H1 (cell line): ENCODE measurements at regions not wholly inside any gene's neighbourhood (a gene's known extent, or its start where the extent isn't known, plus 50 kb on each side); places are given as distances from the start of the nearest gene placed in this dataset.

ENCODE experiments used
- CTCF ChIA-PET: fragments of 300-600 bp; sonication (Branson Sonifier 250); formaldehyde crosslinking; loops from one replicate; lab custom pipeline; 2021; ENCODE audit not compliant: partially characterized antibody; lab: Charles Lee
- POLR2A ChIA-PET: fragments of 300-600 bp; sonication (Branson Sonifier 250); formaldehyde crosslinking; loops from one replicate; lab custom pipeline; 2021; ENCODE audit warnings: inconsistent platforms; ENCODE audit not compliant: partially characterized antibody; lab: Charles Lee
- DNase-seq, 2 experiments: peaks; one replicate each; pipeline versions ENCODE4 v3.0.0 to v3.0.0-alpha.2; 2010 to 2022; ENCODE audit warnings: low spot score in 2 of 2, low read depth in 1 of 2, mixed read lengths in 1 of 2
- FAIRE-seq: peaks from 2 replicates; lab custom pipeline; 2011; peaks lifted over from hg19 to GRCh38; lab: Jason Lieb, UNC
- H2AFZ ChIP-seq: 2 replicates; pipeline ENCODE4 v1.8.1; 2012; ENCODE audit warnings: low read length, inconsistent platforms
- H2AK5ac ChIP-seq: 2 replicates; pipeline ENCODE4 v1.6.1; 2013; ENCODE audit warnings: low read depth, low read length
- H2BK120ac ChIP-seq: replicated peaks from 2 replicates; pipeline ENCODE3; 2013; ENCODE audit warnings: low read depth, low read length, inconsistent platforms
- H2BK12ac ChIP-seq: 2 replicates; pipeline ENCODE4 v1.6.1; 2013; ENCODE audit warnings: low read depth, low read length
- H2BK15ac ChIP-seq: 2 replicates; pipeline ENCODE4 v1.6.1; 2013; ENCODE audit warnings: low read length
- H2BK20ac ChIP-seq: 2 replicates; pipeline ENCODE4 v1.6.1; 2013; ENCODE audit warnings: low read length
- H2BK5ac ChIP-seq: 2 replicates; pipeline ENCODE4 v1.6.1; 2013; ENCODE audit warnings: low read depth, low read length
- H3K14ac ChIP-seq: 2 replicates; pipeline ENCODE4 v1.6.1; 2013; ENCODE audit warnings: inconsistent platforms; ENCODE audit not compliant: insufficient read length
- H3K18ac ChIP-seq: 2 replicates; pipeline ENCODE4 v1.6.1; 2013; ENCODE audit warnings: low read length; ENCODE audit errors: extremely low read depth
- H3K23ac ChIP-seq: 2 replicates; pipeline ENCODE4 v1.6.1; 2013; ENCODE audit warnings: inconsistent platforms; ENCODE audit not compliant: insufficient read length
- H3K23me2 ChIP-seq: 2 replicates; pipeline ENCODE4 v1.6.1; 2013; ENCODE audit warnings: low read depth, low read length
- H3K27ac ChIP-seq: 2 replicates; pipeline ENCODE4 v1.6.1; 2011; ENCODE audit warnings: low read depth, low read length, inconsistent platforms
- H3K27me3 ChIP-seq, 4 experiments: replicated peaks in 1 of 4; 1 replicate in 1 of 4; 2 replicates in 3 of 4; pipeline versions ENCODE4 v1.6.1 to v1.8.1; 2011 to 2013; ENCODE audit warnings: low read length in 3 of 4, mild to moderate bottlenecking in 3 of 4, inconsistent platforms in 2 of 4, mixed read lengths in 2 of 4, moderate library complexity in 1 of 4; ENCODE audit not compliant: control insufficient read depth in 3 of 4, insufficient read depth in 3 of 4; ENCODE audit errors: extremely low read depth in 1 of 4
- H3K36me3 ChIP-seq, 4 experiments: 2 replicates each; pipeline versions ENCODE4 v1.6.1 to v1.8.1; 2011 to 2013; ENCODE audit warnings: mild to moderate bottlenecking in 4 of 4, low read length in 3 of 4, moderate library complexity in 2 of 4, control low read depth in 1 of 4, inconsistent platforms in 1 of 4; ENCODE audit not compliant: insufficient read depth in 4 of 4, control insufficient read depth in 2 of 4
- H3K4ac ChIP-seq: replicated peaks from 2 replicates; pipeline ENCODE3; 2013; ENCODE audit warnings: low read length, low read depth, mixed read lengths, inconsistent platforms; ENCODE audit not compliant: insufficient read length
- H3K4me1 ChIP-seq, 4 experiments: replicated peaks in 1 of 4; 1 replicate in 1 of 4; 2 replicates in 3 of 4; pipeline versions ENCODE4 v1.6.1 to v1.8.1; 2011 to 2013; ENCODE audit warnings: low read length in 3 of 4, inconsistent platforms in 2 of 4, mixed read lengths in 1 of 4; ENCODE audit not compliant: insufficient read depth in 4 of 4, control insufficient read depth in 3 of 4
- H3K4me2 ChIP-seq, 2 experiments: 2 replicates each; pipeline versions ENCODE4 v1.6.1 to v1.8.1; 2011 to 2013; ENCODE audit warnings: low read depth in 2 of 2, low read length in 2 of 2, control low read depth in 1 of 2, inconsistent platforms in 1 of 2, mild to moderate bottlenecking in 1 of 2; ENCODE audit not compliant: insufficient read depth in 1 of 2
- H3K4me3 ChIP-seq, 4 experiments: fragments of 200-600, 300-600 bp in 1 of 4; sonication (generic), shearing (Covaris generic), sonication (Bioruptor Twin) in 1 of 4; 2 replicates each; pipeline versions ENCODE4 v1.5.1 to v1.8.1; 2011 to 2016; ENCODE audit warnings: low read length in 4 of 4, low read depth in 3 of 4, control low read depth in 2 of 4, inconsistent platforms in 2 of 4, mild to moderate bottlenecking in 2 of 4, mixed read lengths in 1 of 4, moderate library complexity in 1 of 4; ENCODE audit not compliant: insufficient read depth in 2 of 4; ENCODE audit errors: extremely low read depth in 1 of 4
- H3K56ac ChIP-seq: replicated peaks from 2 replicates; pipeline ENCODE3; 2013; ENCODE audit warnings: low read depth, mild to moderate bottlenecking, mixed read lengths, low read length, inconsistent platforms; ENCODE audit not compliant: insufficient read length
- H3K79me1 ChIP-seq: 2 replicates; pipeline ENCODE4 v1.6.1; 2013; ENCODE audit warnings: low read depth, low read length, control low read depth
- H3K79me2 ChIP-seq, 2 experiments: 2 replicates each; pipeline versions ENCODE4 v1.6.1 to v1.8.1; 2012 to 2013; ENCODE audit warnings: low read length in 2 of 2, mild to moderate bottlenecking in 2 of 2, inconsistent platforms in 1 of 2; ENCODE audit not compliant: insufficient read depth in 2 of 2, control insufficient read depth in 1 of 2
- H3K9ac ChIP-seq, 4 experiments: replicated peaks in 1 of 4; 1 replicate in 1 of 4; 2 replicates in 3 of 4; pipeline versions ENCODE4 v1.6.1 to v1.8.1; 2011 to 2013; ENCODE audit warnings: low read depth in 3 of 4, low read length in 3 of 4, control low read depth in 2 of 4, mild to moderate bottlenecking in 2 of 4, moderate library complexity in 2 of 4, inconsistent platforms in 1 of 4; ENCODE audit errors: extremely low read depth in 1 of 4
- H3K9me3 ChIP-seq, 2 experiments: 2 replicates each; pipeline versions ENCODE4 v1.6.1 to v1.8.1; 2012 to 2013; ENCODE audit warnings: mild to moderate bottlenecking in 2 of 2, moderate library complexity in 2 of 2, control low read depth in 1 of 2, inconsistent platforms in 1 of 2, low read depth in 1 of 2, low read length in 1 of 2, mixed read lengths in 1 of 2; ENCODE audit not compliant: insufficient read depth in 2 of 2
- H4K20me1 ChIP-seq, 2 experiments: replicated peaks in 1 of 2; 2 replicates each; pipeline versions ENCODE3 to v1.8.1; 2011 to 2013; ENCODE audit warnings: inconsistent platforms in 2 of 2, low read length in 2 of 2, mild to moderate bottlenecking in 1 of 2; ENCODE audit not compliant: insufficient read depth in 2 of 2, control insufficient read depth in 1 of 2
- H4K5ac ChIP-seq: 2 replicates; pipeline ENCODE4 v1.6.1; 2013; ENCODE audit warnings: low read length, low read depth, mixed read lengths, inconsistent platforms; ENCODE audit not compliant: insufficient read length
- H4K8ac ChIP-seq: 2 replicates; pipeline ENCODE4 v1.8.0; 2013; ENCODE audit warnings: mild to moderate bottlenecking, moderate library complexity, low read length, inconsistent platforms; ENCODE audit not compliant: insufficient read depth; ENCODE audit errors: extremely low read depth
- H4K91ac ChIP-seq: replicated peaks from 2 replicates; pipeline ENCODE3; 2013; ENCODE audit warnings: low read length, mixed read lengths, inconsistent platforms; ENCODE audit not compliant: insufficient read length
- HDAC2 ChIP-seq, 2 experiments: fragments of 300-600 bp in 1 of 2; sonication (generic) in 1 of 2; IDR thresholded peaks; 2 replicates each; pipeline ENCODE4 v1.6.1; 2011 to 2012; ENCODE audit warnings: low read depth in 2 of 2, low read length in 2 of 2, mild to moderate bottlenecking in 2 of 2, moderate library complexity in 2 of 2, borderline replicate concordance in 1 of 2, inconsistent platforms in 1 of 2
- TEAD4 ChIP-seq: IDR thresholded peaks from 2 replicates; pipeline ENCODE4 v1.6.1; 2012; ENCODE audit warnings: low read depth, low read length, inconsistent platforms, mixed read lengths

- Histone ChIP-seq H2BK20ac (no peak overlapping the region), H4K8ac (no peak overlapping the region), H2BK15ac (no peak overlapping the region), H4K20me1 (no peaks in the 10 kb centered on the region), H3K27me3 (no peaks in the 10 kb centered on the region), H3K4me2 (no peak overlapping the region), H2BK12ac (no peak overlapping the region), H3K4me1 (no peaks in the 10 kb centered on the region), H3K23me2 (no peaks in the 10 kb centered on the region), H3K79me2 (no peaks in the 10 kb centered on the region), H3K79me1 (no peaks in the 10 kb centered on the region), H3K14ac (no peak overlapping the region), H2BK5ac (no peak overlapping the region), H4K91ac (no peak overlapping the region), H3K9me3 (no peaks in the 10 kb centered on the region), H2BK120ac (no peak overlapping the region), H4K5ac (no peak overlapping the region), H3K56ac (no peak overlapping the region), H2AFZ (no peak overlapping the region), H3K18ac (no peak overlapping the region), H3K4me3 (no peak overlapping the region), H3K36me3 (no peaks in the 10 kb centered on the region), H2AK5ac (no peak overlapping the region), H3K23ac (no peak overlapping the region), H3K27ac (no peak overlapping the region), H3K4ac (no peak overlapping the region), H3K9ac (no peak overlapping the region)
- TF ChIP-seq TEAD4 (no peak), HDAC2 (IDR thresholded peaks at IDR 0.05; ENCODE audit: borderline replicate concordance in 1 of 2, low read depth in 2 of 2, low read length in 2 of 2) (no peak)
- CTCF ChIA-PET, result no interaction called here
- POLR2A ChIA-PET, result no interaction called here
- no peak for DNase-seq
- FAIRE-seq, result no peak
Measured at GRCh38 chr1:193706766-193707165, 520.4 kb upstream of the B3GALT2 start.
